ENCODE measurements at regions not wholly inside any gene's neighbourhood (a gene's known extent, or its start where the extent isn't known, plus 50 kb on each side); places are given as distances from the start of the nearest gene placed in this dataset.
A peak's percentile ranks its signal among the peaks of the same experiment; 100 is the strongest.

- Mint-ChIP-seq H3K36me3 (ENCODE audit: low read depth) (peaks cover 5% of the 10 kb centered on the region), H3K4me1 (ENCODE audit: low read depth) (peaks cover 41% of the 10 kb centered on the region), H3K9me3 (no peaks in the 10 kb centered on the region), H3K4me3 (no peak overlapping the region), H3K27me3 (no peaks in the 10 kb centered on the region), H3K27ac (peak overlapping the region; percentile 62)
- no peak for DNase-seq
- intact Hi-C loops (cut with micrococcal nuclease) = no loop called here
- POLR2A ChIA-PET = no interaction called here
- CTCF ChIA-PET = interaction anchor here (0.6 to 2.7 kb wide), 3 partner anchors 10 to 413 kb away, joined by 3 to 8 read pairs (median 4); no protein-coding TSS in a partner anchor
- TF ChIP-seq, protein P1, sequence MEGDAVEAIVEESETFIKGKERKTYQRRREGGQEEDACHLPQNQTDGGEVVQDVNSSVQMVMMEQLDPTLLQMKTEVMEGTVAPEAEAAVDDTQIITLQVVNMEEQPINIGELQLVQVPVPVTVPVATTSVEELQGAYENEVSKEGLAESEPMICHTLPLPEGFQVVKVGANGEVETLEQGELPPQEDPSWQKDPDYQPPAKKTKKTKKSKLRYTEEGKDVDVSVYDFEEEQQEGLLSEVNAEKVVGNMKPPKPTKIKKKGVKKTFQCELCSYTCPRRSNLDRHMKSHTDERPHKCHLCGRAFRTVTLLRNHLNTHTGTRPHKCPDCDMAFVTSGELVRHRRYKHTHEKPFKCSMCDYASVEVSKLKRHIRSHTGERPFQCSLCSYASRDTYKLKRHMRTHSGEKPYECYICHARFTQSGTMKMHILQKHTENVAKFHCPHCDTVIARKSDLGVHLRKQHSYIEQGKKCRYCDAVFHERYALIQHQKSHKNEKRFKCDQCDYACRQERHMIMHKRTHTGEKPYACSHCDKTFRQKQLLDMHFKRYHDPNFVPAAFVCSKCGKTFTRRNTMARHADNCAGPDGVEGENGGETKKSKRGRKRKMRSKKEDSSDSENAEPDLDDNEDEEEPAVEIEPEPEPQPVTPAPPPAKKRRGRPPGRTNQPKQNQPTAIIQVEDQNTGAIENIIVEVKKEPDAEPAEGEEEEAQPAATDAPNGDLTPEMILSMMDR (IDR thresholded peaks at IDR 0.05) = no peak
- no peak for ATAC-seq
These were observed 273.7 kb downstream of the KLF12 start for GRCh38 chr13:73860501-73860900.

DNA sequence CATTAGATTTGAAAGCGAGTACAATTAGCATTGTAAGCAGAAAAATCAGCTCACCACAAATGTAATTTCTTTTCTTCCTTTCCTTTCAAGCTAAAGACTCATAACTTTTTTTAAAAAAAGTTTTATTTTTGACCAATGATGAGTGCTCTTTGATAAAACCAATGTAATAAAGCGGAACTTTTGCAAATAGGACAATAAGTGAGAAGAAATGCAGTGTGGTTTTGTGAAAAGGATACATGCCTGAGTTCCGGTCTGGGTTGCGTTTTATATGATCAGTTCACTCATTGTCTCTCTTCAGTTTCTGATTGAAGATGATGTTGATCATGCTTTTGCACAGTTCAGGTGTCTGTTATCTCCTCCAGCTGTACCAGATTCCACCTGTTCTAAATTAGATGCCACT lies 274.4 kb downstream of the KLF12 start:
- intact Hi-C loops (cut with micrococcal nuclease) = no loop called here
- ChIA-PET CTCF (interaction anchor here (0.6 to 2.7 kb wide), 3 partner anchors 9 to 414 kb away, joined by 3 to 8 read pairs (median 4); no protein-coding TSS in a partner anchor), POLR2A (no interaction called here)
- H3K27me3 Mint-ChIP-seq = no peaks in the 10 kb centered on the region
- TF ChIP-seq, protein P1 (IDR thresholded peaks at IDR 0.05) = no peak
- no peak for ATAC-seq
- no peak for DNase-seq
- peak overlapping the region; percentile 62 for H3K27ac Mint-ChIP-seq
- H3K4me1 Mint-ChIP-seq (ENCODE audit: low read depth) = peaks cover 36% of the 10 kb centered on the region
- peak overlapping the region; percentile 8 for H3K4me3 Mint-ChIP-seq
- peaks cover 9% of the 10 kb centered on the region for H3K36me3 Mint-ChIP-seq (ENCODE audit: low read depth)
- no peaks in the 10 kb centered on the region for H3K9me3 Mint-ChIP-seq

DNA sequence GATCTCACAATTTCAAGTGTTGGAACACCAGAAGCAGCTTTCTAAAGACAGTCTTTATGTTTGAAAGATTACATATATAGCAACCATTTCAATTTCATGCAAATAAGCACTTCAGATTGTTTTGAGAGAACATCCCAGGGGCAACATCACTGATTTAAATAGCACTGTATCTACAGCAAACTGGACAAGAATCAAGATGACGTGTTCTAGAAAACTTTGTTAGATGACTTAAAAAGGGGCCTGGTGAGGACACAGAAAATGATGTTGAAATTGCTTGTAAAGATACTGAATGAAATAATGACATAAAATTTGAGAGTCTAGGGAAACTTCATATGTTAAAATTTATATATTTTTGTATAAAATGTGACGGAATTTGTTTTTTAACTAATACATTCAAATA lies 277.1 kb downstream of the KLF12 start:
- no peak for ATAC-seq
- Mint-ChIP-seq H3K4me3 (no peak overlapping the region), H3K4me1 (ENCODE audit: low read depth) (peaks cover 28% of the 10 kb centered on the region), H3K36me3 (ENCODE audit: low read depth) (peaks cover 14% of the 10 kb centered on the region), H3K9me3 (no peaks in the 10 kb centered on the region), H3K27ac (no peak overlapping the region), H3K27me3 (no peaks in the 10 kb centered on the region)
- intact Hi-C loops (cut with micrococcal nuclease) = no loop called here
- POLR2A ChIA-PET = no interaction called here
- CTCF ChIA-PET = no interaction called here
- DNase-seq = no peak
- TF ChIP-seq, protein P1 (IDR thresholded peaks at IDR 0.05) = no peak

GRCh38 chr13:73851104-73851503 lies 283.1 kb downstream of the KLF12 start:
- H3K27ac Mint-ChIP-seq = no peak overlapping the region
- ATAC-seq = no peak
- TF ChIP-seq, protein P1 (IDR thresholded peaks at IDR 0.05) = no peak
- no peak overlapping the region for H3K4me3 Mint-ChIP-seq
- H3K4me1 Mint-ChIP-seq (ENCODE audit: low read depth) = peaks cover 32% of the 10 kb centered on the region
- no peaks in the 10 kb centered on the region for H3K27me3 Mint-ChIP-seq
- ChIA-PET CTCF (interaction anchor here (0.7 to 1.8 kb wide), 4 partner anchors 9 to 105 kb away, joined by 3 to 6 read pairs (median 4); no protein-coding TSS in a partner anchor), POLR2A (no interaction called here)
- intact Hi-C loops (cut with micrococcal nuclease) = no loop called here
- peaks cover 12% of the 10 kb centered on the region for H3K36me3 Mint-ChIP-seq (ENCODE audit: low read depth)
- no peaks in the 10 kb centered on the region for H3K9me3 Mint-ChIP-seq
- DNase-seq = no peak

- DNase-seq = no peak
- POLR2A ChIA-PET = no interaction called here
- ATAC-seq = no peak
- TF ChIP-seq, protein P1 (IDR thresholded peaks at IDR 0.05) = no peak
- Mint-ChIP-seq H3K27me3 (no peaks in the 10 kb centered on the region), H3K27ac (no peak overlapping the region), H3K4me1 (ENCODE audit: low read depth) (peaks cover 36% of the 10 kb centered on the region), H3K9me3 (no peaks in the 10 kb centered on the region), H3K36me3 (ENCODE audit: low read depth) (peaks cover 17% of the 10 kb centered on the region), H3K4me3 (no peak overlapping the region)
- intact Hi-C loops (cut with micrococcal nuclease) = no loop called here
- CTCF ChIA-PET = interaction anchor here (0.7 to 1.8 kb wide), 6 partner anchors 10 to 191 kb away, joined by 3 to 6 read pairs (median 3); no protein-coding TSS in a partner anchor
These were observed 283.9 kb downstream of the KLF12 start for GRCh38 chr13:73850104-73850873.
